Astrocyte (in vitro differentiated cells and primary cell): ENCODE measurements at regions not wholly inside any gene's neighbourhood (a gene's known extent, or its start where the extent isn't known, plus 50 kb on each side); places are given as distances from the start of the nearest gene placed in this dataset.

Source experiments
- DNase-seq: peaks from one replicate; pipeline ENCODE4 v3.0.0-alpha.2; 2010; ENCODE audit warnings: low read depth
- FAIRE-seq: peaks from 2 replicates; lab custom pipeline; 2011; peaks lifted over from hg19 to GRCh38; lab: Jason Lieb, UNC
- H2AFZ ChIP-seq: 2 replicates; pipeline ENCODE4 v1.6.0; 2012; ENCODE audit warnings: low read depth, low read length, inconsistent platforms
- H3K27ac ChIP-seq: 2 replicates; pipeline ENCODE4 v1.5.1; 2011; ENCODE audit warnings: low read depth, low read length, inconsistent platforms
- H3K27me3 ChIP-seq: 2 replicates; pipeline ENCODE4 v1.6.0; 2011; ENCODE audit warnings: low read length, inconsistent platforms; ENCODE audit not compliant: insufficient read depth
- H3K36me3 ChIP-seq: 2 replicates; pipeline ENCODE4 v1.5.1; 2011; ENCODE audit warnings: low read length, inconsistent platforms; ENCODE audit not compliant: insufficient read depth
- H3K4me1 ChIP-seq: 2 replicates; pipeline ENCODE4 v1.5.1; 2011; ENCODE audit warnings: low read length, inconsistent platforms; ENCODE audit not compliant: insufficient read depth
- H3K4me2 ChIP-seq: 2 replicates; pipeline ENCODE4 v1.6.0; 2012; ENCODE audit warnings: low read length, inconsistent platforms
- H3K4me3 ChIP-seq: 2 replicates; pipeline ENCODE4 v1.5.1; 2011; ENCODE audit warnings: low read depth, mild to moderate bottlenecking, low read length, inconsistent platforms; ENCODE audit not compliant: insufficient read depth
- H3K79me2 ChIP-seq: 2 replicates; pipeline ENCODE4 v1.6.0; 2012; ENCODE audit warnings: mild to moderate bottlenecking, low read length, inconsistent platforms; ENCODE audit not compliant: insufficient read depth
- H3K9ac ChIP-seq: 2 replicates; pipeline ENCODE4 v1.6.0; 2012; ENCODE audit warnings: mild to moderate bottlenecking, low read length, inconsistent platforms
- H3K9me3 ChIP-seq: 2 replicates; pipeline ENCODE4 v1.5.1; 2012; ENCODE audit warnings: low read depth, mild to moderate bottlenecking, low read length, inconsistent platforms; ENCODE audit not compliant: insufficient read depth
- H4K20me1 ChIP-seq: 2 replicates; pipeline ENCODE4 v1.6.0; 2012; ENCODE audit warnings: low read length, inconsistent platforms; ENCODE audit not compliant: insufficient read depth
- H3K27ac Mint-ChIP-seq: one replicate; pipeline ENCODE4 v1.8.0; 2021; ENCODE audit warnings: mild to moderate bottlenecking, mixed read lengths; ENCODE audit not compliant: unreplicated experiment
- H3K27me3 Mint-ChIP-seq: one replicate; pipeline ENCODE4 v1.8.0; 2021; ENCODE audit warnings: low read depth, mixed read lengths; ENCODE audit not compliant: unreplicated experiment
- H3K36me3 Mint-ChIP-seq: one replicate; pipeline ENCODE4 v1.8.0; 2021; ENCODE audit warnings: low read depth, mixed read lengths; ENCODE audit not compliant: unreplicated experiment
- H3K4me1 Mint-ChIP-seq: one replicate; pipeline ENCODE4 v1.8.0; 2021; ENCODE audit warnings: low read depth, mixed read lengths; ENCODE audit not compliant: unreplicated experiment
- H3K4me3 Mint-ChIP-seq: one replicate; pipeline ENCODE4 v1.8.0; 2021; ENCODE audit warnings: mild to moderate bottlenecking, moderate library complexity, mixed read lengths; ENCODE audit not compliant: unreplicated experiment
- H3K9me3 Mint-ChIP-seq: one replicate; pipeline ENCODE4 v1.8.0; 2021; ENCODE audit warnings: mild to moderate bottlenecking, mixed read lengths; ENCODE audit not compliant: unreplicated experiment
- CTCF ChIP-seq: IDR thresholded peaks from 2 replicates; pipeline ENCODE4 v1.5.1; 2011; ENCODE audit warnings: low read depth, mild to moderate bottlenecking, inconsistent platforms, low read length, moderate library complexity; ENCODE audit not compliant: insufficient read depth
- EZH2 ChIP-seq: IDR thresholded peaks from 2 replicates; pipeline ENCODE4 v1.6.1; 2012; ENCODE audit warnings: mild to moderate bottlenecking, low read length, inconsistent platforms; ENCODE audit not compliant: insufficient read depth

- Histone ChIP-seq H3K27me3 (no peaks in the 10 kb centered on the region), H3K27ac (no peak overlapping the region), H3K4me1 (no peaks in the 10 kb centered on the region), H3K9me3 (no peaks in the 10 kb centered on the region), H3K79me2 (no peaks in the 10 kb centered on the region), H3K36me3 (no peaks in the 10 kb centered on the region), H4K20me1 (no peaks in the 10 kb centered on the region), H3K4me3 (no peak overlapping the region), H3K9ac (no peak overlapping the region), H2AFZ (no peak overlapping the region), H3K4me2 (no peak overlapping the region)
- Mint-ChIP-seq H3K36me3 (no peaks in the 10 kb centered on the region), H3K27ac (no peak overlapping the region), H3K4me3 (no peak overlapping the region), H3K4me1 (no peaks in the 10 kb centered on the region), H3K9me3 (no peaks in the 10 kb centered on the region), H3K27me3 (peaks cover 64% of the 10 kb centered on the region)
- TF ChIP-seq CTCF (no peak), EZH2 (no peak)
- FAIRE-seq, result no peak
- DNase-seq, result no peak
Measured at GRCh38 chr22:49031746-49032330, 795.8 kb downstream of the BRD1 start.

DNA sequence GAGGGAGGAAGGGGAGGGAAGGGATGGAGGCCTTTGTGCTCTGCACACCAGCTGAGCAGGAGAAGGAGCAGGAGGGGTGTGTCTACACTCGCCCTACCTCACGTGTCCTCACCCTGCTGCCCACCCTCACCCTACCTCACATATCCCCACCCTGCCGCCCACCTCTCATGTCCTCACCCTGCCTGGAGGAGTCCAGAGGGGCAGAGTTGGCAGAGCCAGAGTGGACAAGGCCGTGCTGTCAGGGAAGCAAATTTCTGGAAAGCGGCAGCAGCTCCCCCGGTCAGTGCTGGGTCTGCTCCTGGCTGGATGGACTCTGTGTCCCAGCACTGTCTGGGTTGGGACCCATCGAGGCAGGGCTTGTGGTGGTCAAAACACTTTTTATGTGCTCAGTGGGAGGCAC, 799.6 kb downstream of the BRD1 start:
- no peak overlapping the region for H3K27ac ChIP-seq
- no peak overlapping the region for H3K4me3 Mint-ChIP-seq
- no peaks in the 10 kb centered on the region for H3K9me3 ChIP-seq
- H3K27ac Mint-ChIP-seq, result no peak overlapping the region
- DNase-seq (no peak), FAIRE-seq (no peak)
- no peak overlapping the region for H3K4me3 ChIP-seq
- no peaks in the 10 kb centered on the region for H3K36me3 Mint-ChIP-seq
- H3K4me1 Mint-ChIP-seq, result no peaks in the 10 kb centered on the region
- no peak overlapping the region for H3K9ac ChIP-seq
- no peaks in the 10 kb centered on the region for H3K4me1 ChIP-seq
- TF ChIP-seq EZH2 (no peak), CTCF (no peak)
- H4K20me1 ChIP-seq, result no peaks in the 10 kb centered on the region
- peaks cover 66% of the 10 kb centered on the region for H3K27me3 Mint-ChIP-seq
- no peak overlapping the region for H3K4me2 ChIP-seq
- H3K9me3 Mint-ChIP-seq, result no peaks in the 10 kb centered on the region
- H2AFZ ChIP-seq, result no peak overlapping the region
- H3K79me2 ChIP-seq, result no peaks in the 10 kb centered on the region
- H3K36me3 ChIP-seq, result no peaks in the 10 kb centered on the region
- H3K27me3 ChIP-seq, result no peaks in the 10 kb centered on the region

GRCh38 chr22:49027368-49027670, 800.4 kb downstream of the BRD1 start:
- no peak overlapping the region for H3K4me2 ChIP-seq
- no peak overlapping the region for H3K4me3 ChIP-seq
- H3K9ac ChIP-seq, result no peak overlapping the region
- no peaks in the 10 kb centered on the region for H3K9me3 ChIP-seq
- Mint-ChIP-seq H3K27me3 (peaks cover 65% of the 10 kb centered on the region), H3K27ac (no peak overlapping the region), H3K9me3 (no peaks in the 10 kb centered on the region), H3K4me1 (no peaks in the 10 kb centered on the region), H3K36me3 (no peaks in the 10 kb centered on the region), H3K4me3 (no peak overlapping the region)
- no peaks in the 10 kb centered on the region for H3K79me2 ChIP-seq
- H2AFZ ChIP-seq, result no peak overlapping the region
- FAIRE-seq, result no peak
- no peak for TF ChIP-seq CTCF
- no peaks in the 10 kb centered on the region for H3K4me1 ChIP-seq
- no peaks in the 10 kb centered on the region for H4K20me1 ChIP-seq
- H3K27ac ChIP-seq, result no peak overlapping the region
- DNase-seq, result no peak
- H3K27me3 ChIP-seq, result no peaks in the 10 kb centered on the region
- no peaks in the 10 kb centered on the region for H3K36me3 ChIP-seq
